ENCODE measurements at regions not wholly inside any gene's neighbourhood (a gene's known extent, or its start where the extent isn't known, plus 50 kb on each side); places are given as distances from the start of the nearest gene placed in this dataset.

DNA sequence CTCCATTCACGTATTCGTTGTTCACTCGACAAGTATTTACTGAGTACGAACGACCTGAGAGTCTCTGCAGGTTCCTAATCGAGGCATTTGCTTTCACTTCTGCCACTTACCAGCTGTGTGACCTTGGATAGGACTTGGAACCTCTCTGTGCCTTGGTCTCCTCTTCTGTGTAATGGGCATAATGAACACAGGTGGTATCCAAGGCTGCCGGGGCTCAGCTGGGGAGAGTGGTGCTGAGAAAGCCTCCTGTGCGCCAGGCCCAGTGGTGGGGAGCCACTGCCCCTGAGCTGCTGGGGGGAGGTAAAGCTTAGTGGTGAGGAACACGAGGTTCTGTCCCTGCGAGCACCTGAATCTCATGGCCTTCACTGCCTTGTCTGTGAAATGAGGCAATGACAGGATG, 150.7 kb downstream of the IRF8 start:
- Histone ChIP-seq H3K36me3 (ENCODE audit: control insufficient read depth, insufficient read depth, low read length) (no peaks in the 10 kb centered on the region), H3K4me3 (replicated peaks; ENCODE audit: low read depth, low read length) (no peak overlapping the region), H3K27me3 (replicated peaks; ENCODE audit: control insufficient read depth, insufficient read depth, low read length) (no peaks in the 10 kb centered on the region; the same call in none of the 2 replicates)
- TF ChIP-seq CTCF (IDR thresholded peaks at IDR 0.05; ENCODE audit: insufficient read depth, low read length, poor library complexity, severe bottlenecking), result no peak
- DNase-seq (ENCODE audit: extremely low read depth, insufficient read length), result no peak

DNA sequence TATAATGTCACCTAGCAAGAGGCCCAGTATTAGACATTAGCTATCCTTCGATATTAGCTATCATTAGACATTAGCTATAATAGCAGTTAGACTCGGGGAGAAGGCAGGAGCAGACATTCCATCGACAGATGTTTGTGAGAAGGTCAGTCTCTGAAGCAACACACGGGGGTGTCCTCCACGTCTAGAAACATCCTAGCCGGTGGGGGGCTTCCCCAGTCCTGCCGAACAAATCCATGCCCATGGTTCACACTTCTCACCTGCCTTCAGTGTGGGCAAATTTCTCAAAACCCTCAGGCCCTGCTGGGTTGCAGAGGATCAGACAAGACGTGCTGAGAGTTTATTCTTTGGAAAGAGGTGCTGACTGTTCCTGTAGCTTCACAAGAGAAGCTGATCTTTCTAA, 151.1 kb downstream of the IRF8 start:
- DNase-seq (ENCODE audit: extremely low read depth, insufficient read length), result no peak
- Histone ChIP-seq H3K36me3 (ENCODE audit: control insufficient read depth, insufficient read depth, low read length) (no peaks in the 10 kb centered on the region), H3K4me3 (replicated peaks; ENCODE audit: low read depth, low read length) (no peak overlapping the region), H3K27me3 (replicated peaks; ENCODE audit: control insufficient read depth, insufficient read depth, low read length) (no peaks in the 10 kb centered on the region; the same call in none of the 2 replicates)
- TF ChIP-seq CTCF (IDR thresholded peaks at IDR 0.05; ENCODE audit: insufficient read depth, low read length, poor library complexity, severe bottlenecking), result no peak

GRCh38 chr16:86050591-86051367, 151.8 kb downstream of the IRF8 start:
- H3K36me3 ChIP-seq (ENCODE audit: control insufficient read depth, insufficient read depth, low read length), result no peaks in the 10 kb centered on the region
- DNase-seq (ENCODE audit: extremely low read depth, insufficient read length), result no peak
- H3K27me3 ChIP-seq (replicated peaks; ENCODE audit: control insufficient read depth, insufficient read depth, low read length), result no peaks in the 10 kb centered on the region; the same call in none of the 2 replicates
- H3K4me3 ChIP-seq (replicated peaks; ENCODE audit: low read depth, low read length), result no peak overlapping the region
- TF ChIP-seq CTCF (IDR thresholded peaks at IDR 0.05; ENCODE audit: insufficient read depth, low read length, poor library complexity, severe bottlenecking), result no peak

- Histone ChIP-seq H3K4me3 (replicated peaks; ENCODE audit: low read depth, low read length) (no peak overlapping the region), H3K36me3 (ENCODE audit: control insufficient read depth, insufficient read depth, low read length) (no peaks in the 10 kb centered on the region), H3K27me3 (replicated peaks; ENCODE audit: control insufficient read depth, insufficient read depth, low read length) (no peaks in the 10 kb centered on the region; the same call in none of the 2 replicates)
- DNase-seq (ENCODE audit: extremely low read depth, insufficient read length), result no peak
- no peak for TF ChIP-seq CTCF (IDR thresholded peaks at IDR 0.05; ENCODE audit: insufficient read depth, low read length, poor library complexity, severe bottlenecking)
Measured at GRCh38 chr16:86051368-86052114, 152.6 kb downstream of the IRF8 start.

DNA sequence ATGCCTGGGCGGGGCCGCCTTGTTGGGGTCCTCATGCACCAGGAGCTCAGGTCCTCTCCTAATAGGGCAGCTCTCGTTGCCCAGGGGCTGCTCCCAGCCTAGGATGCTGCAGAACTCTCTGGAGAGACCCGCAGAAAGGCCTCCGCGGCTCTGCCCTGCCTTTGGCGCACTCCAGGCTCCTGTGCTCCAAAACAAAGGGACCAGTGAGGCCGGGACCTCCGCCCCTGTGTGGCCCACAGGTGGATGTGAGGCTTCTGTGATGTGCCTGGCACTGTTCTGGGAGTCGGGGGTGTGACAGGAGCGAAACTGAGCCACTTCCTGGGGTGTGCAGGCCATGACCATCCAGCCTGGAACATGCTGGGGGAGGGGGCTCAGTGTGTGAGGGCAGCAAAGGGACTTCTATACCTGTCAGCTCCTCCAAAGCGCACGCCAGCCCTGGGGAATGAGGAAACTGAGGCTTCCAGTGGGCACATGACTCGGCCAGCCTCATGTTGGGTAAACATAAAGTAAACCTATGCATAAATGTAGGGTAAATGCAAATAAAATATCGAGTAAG, 153.2 kb downstream of the IRF8 start:
- no peaks in the 10 kb centered on the region; the same call in none of the 2 replicates for H3K27me3 ChIP-seq (replicated peaks; ENCODE audit: control insufficient read depth, insufficient read depth, low read length)
- DNase-seq (ENCODE audit: extremely low read depth, insufficient read length), result no peak
- TF ChIP-seq CTCF (IDR thresholded peaks at IDR 0.05; ENCODE audit: insufficient read depth, low read length, poor library complexity, severe bottlenecking), result no peak
- H3K4me3 ChIP-seq (replicated peaks; ENCODE audit: low read depth, low read length), result no peak overlapping the region
- H3K36me3 ChIP-seq (ENCODE audit: control insufficient read depth, insufficient read depth, low read length), result no peaks in the 10 kb centered on the region

All from GM06990 (cell line).